ENCODE measurements at regions not wholly inside any gene's neighbourhood (a gene's known extent, or its start where the extent isn't known, plus 50 kb on each side); places are given as distances from the start of the nearest gene placed in this dataset.

DNA sequence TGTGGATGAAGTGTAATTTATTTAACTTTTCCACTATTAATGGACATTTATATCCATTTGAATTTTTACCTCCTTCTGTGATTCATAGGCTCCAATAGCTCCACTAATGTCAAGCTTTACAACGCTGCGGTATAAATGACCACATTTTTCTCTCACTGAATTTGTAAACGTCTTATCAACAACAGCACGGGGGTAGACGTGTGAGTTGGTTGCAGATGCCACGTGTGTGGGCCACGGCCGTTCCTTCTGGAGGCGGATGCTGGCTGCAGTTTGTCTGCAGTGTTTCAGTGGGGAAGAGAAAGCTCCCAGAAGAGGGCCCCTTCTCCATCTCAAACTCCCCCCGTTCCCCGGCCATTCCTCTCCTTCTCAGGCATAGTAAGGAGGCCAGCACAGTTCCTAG, 68.2 kb upstream of the XYLT1 start:
- TF ChIP-seq, protein P1, sequence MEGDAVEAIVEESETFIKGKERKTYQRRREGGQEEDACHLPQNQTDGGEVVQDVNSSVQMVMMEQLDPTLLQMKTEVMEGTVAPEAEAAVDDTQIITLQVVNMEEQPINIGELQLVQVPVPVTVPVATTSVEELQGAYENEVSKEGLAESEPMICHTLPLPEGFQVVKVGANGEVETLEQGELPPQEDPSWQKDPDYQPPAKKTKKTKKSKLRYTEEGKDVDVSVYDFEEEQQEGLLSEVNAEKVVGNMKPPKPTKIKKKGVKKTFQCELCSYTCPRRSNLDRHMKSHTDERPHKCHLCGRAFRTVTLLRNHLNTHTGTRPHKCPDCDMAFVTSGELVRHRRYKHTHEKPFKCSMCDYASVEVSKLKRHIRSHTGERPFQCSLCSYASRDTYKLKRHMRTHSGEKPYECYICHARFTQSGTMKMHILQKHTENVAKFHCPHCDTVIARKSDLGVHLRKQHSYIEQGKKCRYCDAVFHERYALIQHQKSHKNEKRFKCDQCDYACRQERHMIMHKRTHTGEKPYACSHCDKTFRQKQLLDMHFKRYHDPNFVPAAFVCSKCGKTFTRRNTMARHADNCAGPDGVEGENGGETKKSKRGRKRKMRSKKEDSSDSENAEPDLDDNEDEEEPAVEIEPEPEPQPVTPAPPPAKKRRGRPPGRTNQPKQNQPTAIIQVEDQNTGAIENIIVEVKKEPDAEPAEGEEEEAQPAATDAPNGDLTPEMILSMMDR (CRISPR knock-in tag; IDR thresholded peaks at IDR 0.05) = no peak
- TF ChIP-seq, protein P2, sequence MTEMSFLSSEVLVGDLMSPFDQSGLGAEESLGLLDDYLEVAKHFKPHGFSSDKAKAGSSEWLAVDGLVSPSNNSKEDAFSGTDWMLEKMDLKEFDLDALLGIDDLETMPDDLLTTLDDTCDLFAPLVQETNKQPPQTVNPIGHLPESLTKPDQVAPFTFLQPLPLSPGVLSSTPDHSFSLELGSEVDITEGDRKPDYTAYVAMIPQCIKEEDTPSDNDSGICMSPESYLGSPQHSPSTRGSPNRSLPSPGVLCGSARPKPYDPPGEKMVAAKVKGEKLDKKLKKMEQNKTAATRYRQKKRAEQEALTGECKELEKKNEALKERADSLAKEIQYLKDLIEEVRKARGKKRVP (CRISPR knock-in tag; IDR thresholded peaks at IDR 0.05) = no peak
- no peak for TF ChIP-seq ZNF331 (CRISPR knock-in tag; IDR thresholded peaks at IDR 0.05)
- no peak for TF ChIP-seq POLR2A (IDR thresholded peaks at IDR 0.05; ENCODE audit: insufficient read depth in 1 of 2, low read depth in 2 of 2, low read length in 2 of 2)
- TF ChIP-seq, protein P3, sequence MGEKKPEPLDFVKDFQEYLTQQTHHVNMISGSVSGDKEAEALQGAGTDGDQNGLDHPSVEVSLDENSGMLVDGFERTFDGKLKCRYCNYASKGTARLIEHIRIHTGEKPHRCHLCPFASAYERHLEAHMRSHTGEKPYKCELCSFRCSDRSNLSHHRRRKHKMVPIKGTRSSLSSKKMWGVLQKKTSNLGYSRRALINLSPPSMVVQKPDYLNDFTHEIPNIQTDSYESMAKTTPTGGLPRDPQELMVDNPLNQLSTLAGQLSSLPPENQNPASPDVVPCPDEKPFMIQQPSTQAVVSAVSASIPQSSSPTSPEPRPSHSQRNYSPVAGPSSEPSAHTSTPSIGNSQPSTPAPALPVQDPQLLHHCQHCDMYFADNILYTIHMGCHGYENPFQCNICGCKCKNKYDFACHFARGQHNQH (CRISPR knock-in tag; IDR thresholded peaks at IDR 0.05) = no peak
- TF ChIP-seq ZNF34 (CRISPR knock-in tag; IDR thresholded peaks at IDR 0.05; ENCODE audit: borderline replicate concordance) = no peak
- TF ChIP-seq NFATC3 (CRISPR knock-in tag; IDR thresholded peaks at IDR 0.05) = no peak
- no peak for TF ChIP-seq PAX8 (CRISPR knock-in tag; IDR thresholded peaks at IDR 0.05; ENCODE audit: borderline replicate concordance)
- no peak for TF ChIP-seq RARA (CRISPR knock-in tag; IDR thresholded peaks at IDR 0.05)
- TF ChIP-seq, protein P4, sequence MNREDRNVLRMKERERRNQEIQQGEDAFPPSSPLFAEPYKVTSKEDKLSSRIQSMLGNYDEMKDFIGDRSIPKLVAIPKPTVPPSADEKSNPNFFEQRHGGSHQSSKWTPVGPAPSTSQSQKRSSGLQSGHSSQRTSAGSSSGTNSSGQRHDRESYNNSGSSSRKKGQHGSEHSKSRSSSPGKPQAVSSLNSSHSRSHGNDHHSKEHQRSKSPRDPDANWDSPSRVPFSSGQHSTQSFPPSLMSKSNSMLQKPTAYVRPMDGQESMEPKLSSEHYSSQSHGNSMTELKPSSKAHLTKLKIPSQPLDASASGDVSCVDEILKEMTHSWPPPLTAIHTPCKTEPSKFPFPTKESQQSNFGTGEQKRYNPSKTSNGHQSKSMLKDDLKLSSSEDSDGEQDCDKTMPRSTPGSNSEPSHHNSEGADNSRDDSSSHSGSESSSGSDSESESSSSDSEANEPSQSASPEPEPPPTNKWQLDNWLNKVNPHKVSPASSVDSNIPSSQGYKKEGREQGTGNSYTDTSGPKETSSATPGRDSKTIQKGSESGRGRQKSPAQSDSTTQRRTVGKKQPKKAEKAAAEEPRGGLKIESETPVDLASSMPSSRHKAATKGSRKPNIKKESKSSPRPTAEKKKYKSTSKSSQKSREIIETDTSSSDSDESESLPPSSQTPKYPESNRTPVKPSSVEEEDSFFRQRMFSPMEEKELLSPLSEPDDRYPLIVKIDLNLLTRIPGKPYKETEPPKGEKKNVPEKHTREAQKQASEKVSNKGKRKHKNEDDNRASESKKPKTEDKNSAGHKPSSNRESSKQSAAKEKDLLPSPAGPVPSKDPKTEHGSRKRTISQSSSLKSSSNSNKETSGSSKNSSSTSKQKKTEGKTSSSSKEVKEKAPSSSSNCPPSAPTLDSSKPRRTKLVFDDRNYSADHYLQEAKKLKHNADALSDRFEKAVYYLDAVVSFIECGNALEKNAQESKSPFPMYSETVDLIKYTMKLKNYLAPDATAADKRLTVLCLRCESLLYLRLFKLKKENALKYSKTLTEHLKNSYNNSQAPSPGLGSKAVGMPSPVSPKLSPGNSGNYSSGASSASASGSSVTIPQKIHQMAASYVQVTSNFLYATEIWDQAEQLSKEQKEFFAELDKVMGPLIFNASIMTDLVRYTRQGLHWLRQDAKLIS (CRISPR knock-in tag; IDR thresholded peaks at IDR 0.05) = no peak

Measured in HepG2 (cell line).